CD4-positive, alpha-beta T cell (primary cell): ENCODE measurements at regions not wholly inside any gene's neighbourhood (a gene's known extent, or its start where the extent isn't known, plus 50 kb on each side); places are given as distances from the start of the nearest gene placed in this dataset.

Experiments used
- ATAC-seq: fragments of 200-7000 bp; cut with Tn5 transposase; one replicate; pipeline ENCODE4 v1.10.0; 2022; ENCODE audit warnings: mild to moderate bottlenecking; ENCODE audit not compliant: poor library complexity
- CTCF ChIA-PET: fragments of 350-600 bp; sonication (Branson Sonifier 250); formaldehyde crosslinking; loops from one replicate; lab custom pipeline; 2021; ENCODE audit warnings: antibody characterized with exemption, inconsistent platforms; lab: Charles Lee
- POLR2A ChIA-PET: fragments of 350-600 bp; sonication (Branson Sonifier 250); formaldehyde crosslinking; loops from one replicate; lab custom pipeline; 2021; ENCODE audit warnings: antibody characterized with exemption, inconsistent platforms; lab: Charles Lee
- DNase-seq, 14 experiments: peaks; one replicate each; pipeline ENCODE4 v3.0.0-alpha.2; 2013 to 2020; ENCODE audit warnings: mixed read lengths in 2 of 14
- H3K27ac ChIP-seq, 2 donors: one replicate each; pipeline versions ENCODE4 v1.5.1 to v1.7.0; 2013; ENCODE audit warnings: low read length in 2 of 2, low read depth in 1 of 2, mild to moderate bottlenecking in 1 of 2
- H3K27me3 ChIP-seq, 2 experiments: 1 replicate in 1 of 2; 2 replicates in 1 of 2; pipeline versions ENCODE4 v1.6.1 to v1.7.0; 2013; ENCODE audit warnings: low read length in 2 of 2, control low read depth in 1 of 2, mild to moderate bottlenecking in 1 of 2, moderate library complexity in 1 of 2; ENCODE audit not compliant: insufficient read depth in 2 of 2, control insufficient read depth in 1 of 2
- H3K36me3 ChIP-seq: one replicate; pipeline ENCODE4 v1.6.1; 2013; ENCODE audit warnings: low read length, control low read depth; ENCODE audit not compliant: insufficient read depth
- H3K4me1 ChIP-seq: one replicate; pipeline ENCODE4 v1.6.1; 2013; ENCODE audit warnings: low read length, control low read depth; ENCODE audit not compliant: insufficient read depth
- H3K4me3 ChIP-seq: one replicate; pipeline ENCODE4 v1.5.1; 2013; ENCODE audit warnings: mild to moderate bottlenecking, low read length, moderate library complexity
- H3K9me3 ChIP-seq, 2 experiments: 1 replicate in 1 of 2; 2 replicates in 1 of 2; pipeline versions ENCODE4 v1.6.1 to v1.7.0; 2013; ENCODE audit warnings: low read length in 2 of 2, mild to moderate bottlenecking in 2 of 2, control low read depth in 1 of 2, moderate library complexity in 1 of 2; ENCODE audit not compliant: control insufficient read depth in 1 of 2, insufficient read depth in 1 of 2
- H3K27ac Mint-ChIP-seq: one replicate; pipeline ENCODE4 v1.8.0; 2020; ENCODE audit warnings: mixed read lengths
- H3K27me3 Mint-ChIP-seq: one replicate; pipeline ENCODE4 v1.8.0; 2021; ENCODE audit warnings: mixed read lengths
- H3K36me3 Mint-ChIP-seq: one replicate; pipeline ENCODE4 v1.8.0; 2021; ENCODE audit warnings: low read depth, mixed read lengths
- H3K4me1 Mint-ChIP-seq: one replicate; pipeline ENCODE4 v1.8.0; 2021; ENCODE audit warnings: low read depth, mixed read lengths
- H3K4me3 Mint-ChIP-seq: one replicate; pipeline ENCODE4 v1.8.0; 2020; ENCODE audit warnings: mild to moderate bottlenecking, mixed read lengths
- H3K9me3 Mint-ChIP-seq: one replicate; pipeline ENCODE4 v1.8.0; 2020; ENCODE audit warnings: mixed read lengths
- intact Hi-C, 2 experiments: fragments of 100-400 bp; cut with DNase I in 1 of 2; cut with micrococcal nuclease in 1 of 2; formaldehyde crosslinking; loops; one replicate each; pipeline versions ENCODE4 v1.15.1 to v1.9.0; 2023 to 2025; cut with DNase I, micrococcal nuclease
- TF ChIP-seq, protein P1 (sequence below): fragments of 200-600 bp; IDR thresholded peaks from one replicate; pipeline ENCODE4 v1.8.0; 2022; ENCODE audit warnings: antibody characterized with exemption, mild to moderate bottlenecking

- POLR2A ChIA-PET: no interaction called here
- CTCF ChIA-PET: no interaction called here
These were observed 568.4 kb downstream of the REEP3 start for GRCh38 chr10:64089648-64090047.

GRCh38 chr10:64090865-64091264 lies 569.7 kb downstream of the REEP3 start:
- no peak for ATAC-seq
- CTCF ChIA-PET: interaction anchor here (0.7 to 1.2 kb wide), 2 partner anchors 11 to 31 kb away, joined by 3 read pairs; no protein-coding TSS in a partner anchor
- Histone ChIP-seq H3K4me3 (no peak overlapping the region), H3K4me1 (no peaks in the 10 kb centered on the region), H3K36me3 (no peaks in the 10 kb centered on the region), H3K27ac (no peak overlapping the region), H3K9me3 (no peaks in the 10 kb centered on the region), H3K27me3 (no peaks in the 10 kb centered on the region)
- POLR2A ChIA-PET: no interaction called here
- Mint-ChIP-seq H3K9me3 (no peaks in the 10 kb centered on the region), H3K4me1 (no peaks in the 10 kb centered on the region), H3K27ac (no peak overlapping the region), H3K27me3 (no peaks in the 10 kb centered on the region), H3K4me3 (no peak overlapping the region), H3K36me3 (no peaks in the 10 kb centered on the region)
- intact Hi-C loops: no loop called here
- no peak for DNase-seq
- TF ChIP-seq, protein P1, sequence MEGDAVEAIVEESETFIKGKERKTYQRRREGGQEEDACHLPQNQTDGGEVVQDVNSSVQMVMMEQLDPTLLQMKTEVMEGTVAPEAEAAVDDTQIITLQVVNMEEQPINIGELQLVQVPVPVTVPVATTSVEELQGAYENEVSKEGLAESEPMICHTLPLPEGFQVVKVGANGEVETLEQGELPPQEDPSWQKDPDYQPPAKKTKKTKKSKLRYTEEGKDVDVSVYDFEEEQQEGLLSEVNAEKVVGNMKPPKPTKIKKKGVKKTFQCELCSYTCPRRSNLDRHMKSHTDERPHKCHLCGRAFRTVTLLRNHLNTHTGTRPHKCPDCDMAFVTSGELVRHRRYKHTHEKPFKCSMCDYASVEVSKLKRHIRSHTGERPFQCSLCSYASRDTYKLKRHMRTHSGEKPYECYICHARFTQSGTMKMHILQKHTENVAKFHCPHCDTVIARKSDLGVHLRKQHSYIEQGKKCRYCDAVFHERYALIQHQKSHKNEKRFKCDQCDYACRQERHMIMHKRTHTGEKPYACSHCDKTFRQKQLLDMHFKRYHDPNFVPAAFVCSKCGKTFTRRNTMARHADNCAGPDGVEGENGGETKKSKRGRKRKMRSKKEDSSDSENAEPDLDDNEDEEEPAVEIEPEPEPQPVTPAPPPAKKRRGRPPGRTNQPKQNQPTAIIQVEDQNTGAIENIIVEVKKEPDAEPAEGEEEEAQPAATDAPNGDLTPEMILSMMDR: no peak

More at GRCh38 chr10:64089648-64090047, 568.4 kb downstream of the REEP3 start:
- DNase-seq: no peak
- H3K36me3 ChIP-seq: no peaks in the 10 kb centered on the region
- H3K27me3 Mint-ChIP-seq: no peaks in the 10 kb centered on the region
- intact Hi-C loops: no loop called here
- H3K27me3 ChIP-seq: no peaks in the 10 kb centered on the region
- H3K27ac Mint-ChIP-seq: no peak overlapping the region
- no peaks in the 10 kb centered on the region for H3K9me3 Mint-ChIP-seq
- H3K4me1 ChIP-seq: no peaks in the 10 kb centered on the region
- TF ChIP-seq, protein P1: no peak
- no peak overlapping the region for H3K4me3 Mint-ChIP-seq
- ATAC-seq: no peak
- no peaks in the 10 kb centered on the region for H3K36me3 Mint-ChIP-seq
- H3K4me1 Mint-ChIP-seq: no peaks in the 10 kb centered on the region
- H3K4me3 ChIP-seq: no peak overlapping the region
- H3K9me3 ChIP-seq: no peaks in the 10 kb centered on the region
- no peak overlapping the region for H3K27ac ChIP-seq

GRCh38 chr10:64091897-64092296 lies 570.7 kb downstream of the REEP3 start:
- no peaks in the 10 kb centered on the region for H3K36me3 ChIP-seq
- intact Hi-C loops: no loop called here
- no peaks in the 10 kb centered on the region for H3K4me1 ChIP-seq
- ChIA-PET CTCF (no interaction called here), POLR2A (no interaction called here)
- H3K9me3 ChIP-seq: no peaks in the 10 kb centered on the region
- no peak overlapping the region for H3K4me3 Mint-ChIP-seq
- no peaks in the 10 kb centered on the region for H3K27me3 ChIP-seq
- H3K36me3 Mint-ChIP-seq: no peaks in the 10 kb centered on the region
- DNase-seq: no peak
- no peak for ATAC-seq
- H3K4me3 ChIP-seq: no peak overlapping the region
- H3K9me3 Mint-ChIP-seq: no peaks in the 10 kb centered on the region
- no peak overlapping the region for H3K27ac ChIP-seq
- no peaks in the 10 kb centered on the region for H3K27me3 Mint-ChIP-seq
- TF ChIP-seq, protein P1: no peak
- no peak overlapping the region for H3K27ac Mint-ChIP-seq
- no peaks in the 10 kb centered on the region for H3K4me1 Mint-ChIP-seq
